ENCODE measurements at regions not wholly inside any gene's neighbourhood (a gene's known extent, or its start where the extent isn't known, plus 50 kb on each side); places are given as distances from the start of the nearest gene placed in this dataset.

- TF ChIP-seq EZH2phosphoT487 (IDR thresholded peaks at IDR 0.05; ENCODE audit: low read length) (no peak), CTCF (IDR thresholded peaks at IDR 0.05; ENCODE audit: low read length) (no peak)
Measured at GRCh38 chr16:48963901-48964615, 317.6 kb downstream of the CBLN1 start.
